ENCODE measurements at regions not wholly inside any gene's neighbourhood (a gene's known extent, or its start where the extent isn't known, plus 50 kb on each side); places are given as distances from the start of the nearest gene placed in this dataset.

- TF ChIP-seq, protein P1, sequence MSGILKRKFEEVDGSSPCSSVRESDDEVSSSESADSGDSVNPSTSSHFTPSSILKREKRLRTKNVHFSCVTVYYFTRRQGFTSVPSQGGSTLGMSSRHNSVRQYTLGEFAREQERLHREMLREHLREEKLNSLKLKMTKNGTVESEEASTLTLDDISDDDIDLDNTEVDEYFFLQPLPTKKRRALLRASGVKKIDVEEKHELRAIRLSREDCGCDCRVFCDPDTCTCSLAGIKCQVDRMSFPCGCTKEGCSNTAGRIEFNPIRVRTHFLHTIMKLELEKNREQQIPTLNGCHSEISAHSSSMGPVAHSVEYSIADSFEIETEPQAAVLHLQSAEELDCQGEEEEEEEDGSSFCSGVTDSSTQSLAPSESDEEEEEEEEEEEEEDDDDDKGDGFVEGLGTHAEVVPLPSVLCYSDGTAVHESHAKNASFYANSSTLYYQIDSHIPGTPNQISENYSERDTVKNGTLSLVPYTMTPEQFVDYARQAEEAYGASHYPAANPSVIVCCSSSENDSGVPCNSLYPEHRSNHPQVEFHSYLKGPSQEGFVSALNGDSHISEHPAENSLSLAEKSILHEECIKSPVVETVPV (CRISPR knock-in tag; IDR thresholded peaks at IDR 0.05), result no peak
Measured at GRCh38 chr13:63516124-63516523, 2100.5 kb upstream of the PCDH20 start (continued).

DNA sequence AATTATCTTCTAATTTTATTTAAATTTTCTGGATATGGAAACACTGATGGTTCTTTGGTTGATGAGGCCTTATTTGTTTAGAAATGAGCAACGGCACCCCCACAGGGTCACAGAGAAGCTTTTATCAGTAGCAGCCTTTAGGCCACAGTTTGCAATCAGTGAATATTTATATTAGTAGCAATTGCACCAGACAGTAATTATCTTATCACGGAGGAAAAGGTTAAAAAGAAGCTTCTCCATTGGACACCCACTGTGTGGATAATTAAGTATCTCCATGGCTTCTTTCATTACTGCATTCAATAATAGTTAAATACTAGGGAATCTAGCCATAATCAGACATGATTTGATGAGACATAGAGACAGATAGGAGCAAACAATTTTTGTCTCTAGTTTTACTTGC, 2099.2 kb upstream of the PCDH20 start:
- TF ChIP-seq, protein P2, sequence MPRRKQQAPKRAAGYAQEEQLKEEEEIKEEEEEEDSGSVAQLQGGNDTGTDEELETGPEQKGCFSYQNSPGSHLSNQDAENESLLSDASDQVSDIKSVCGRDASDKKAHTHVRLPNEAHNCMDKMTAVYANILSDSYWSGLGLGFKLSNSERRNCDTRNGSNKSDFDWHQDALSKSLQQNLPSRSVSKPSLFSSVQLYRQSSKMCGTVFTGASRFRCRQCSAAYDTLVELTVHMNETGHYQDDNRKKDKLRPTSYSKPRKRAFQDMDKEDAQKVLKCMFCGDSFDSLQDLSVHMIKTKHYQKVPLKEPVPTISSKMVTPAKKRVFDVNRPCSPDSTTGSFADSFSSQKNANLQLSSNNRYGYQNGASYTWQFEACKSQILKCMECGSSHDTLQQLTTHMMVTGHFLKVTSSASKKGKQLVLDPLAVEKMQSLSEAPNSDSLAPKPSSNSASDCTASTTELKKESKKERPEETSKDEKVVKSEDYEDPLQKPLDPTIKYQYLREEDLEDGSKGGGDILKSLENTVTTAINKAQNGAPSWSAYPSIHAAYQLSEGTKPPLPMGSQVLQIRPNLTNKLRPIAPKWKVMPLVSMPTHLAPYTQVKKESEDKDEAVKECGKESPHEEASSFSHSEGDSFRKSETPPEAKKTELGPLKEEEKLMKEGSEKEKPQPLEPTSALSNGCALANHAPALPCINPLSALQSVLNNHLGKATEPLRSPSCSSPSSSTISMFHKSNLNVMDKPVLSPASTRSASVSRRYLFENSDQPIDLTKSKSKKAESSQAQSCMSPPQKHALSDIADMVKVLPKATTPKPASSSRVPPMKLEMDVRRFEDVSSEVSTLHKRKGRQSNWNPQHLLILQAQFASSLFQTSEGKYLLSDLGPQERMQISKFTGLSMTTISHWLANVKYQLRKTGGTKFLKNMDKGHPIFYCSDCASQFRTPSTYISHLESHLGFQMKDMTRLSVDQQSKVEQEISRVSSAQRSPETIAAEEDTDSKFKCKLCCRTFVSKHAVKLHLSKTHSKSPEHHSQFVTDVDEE (CRISPR knock-in tag; IDR thresholded peaks at IDR 0.05), result no peak
- no peak for TF ChIP-seq ZFP30 (CRISPR knock-in tag; IDR thresholded peaks at IDR 0.05)
- no peak for TF ChIP-seq RARB (CRISPR knock-in tag; IDR thresholded peaks at IDR 0.05)
- TF ChIP-seq POU6F1 (CRISPR knock-in tag; IDR thresholded peaks at IDR 0.05; ENCODE audit: borderline replicate concordance, low read depth), result no peak
- no peak for TF ChIP-seq ZNF565 (CRISPR knock-in tag; conservative IDR thresholded peaks at IDR 0.05; ENCODE audit: low read depth)
- no peak for TF ChIP-seq TCF4 (CRISPR knock-in tag; IDR thresholded peaks at IDR 0.05; ENCODE audit: borderline replicate concordance)
- no peak for TF ChIP-seq OSR1 (CRISPR knock-in tag; IDR thresholded peaks at IDR 0.05)
- TF ChIP-seq, protein P3, sequence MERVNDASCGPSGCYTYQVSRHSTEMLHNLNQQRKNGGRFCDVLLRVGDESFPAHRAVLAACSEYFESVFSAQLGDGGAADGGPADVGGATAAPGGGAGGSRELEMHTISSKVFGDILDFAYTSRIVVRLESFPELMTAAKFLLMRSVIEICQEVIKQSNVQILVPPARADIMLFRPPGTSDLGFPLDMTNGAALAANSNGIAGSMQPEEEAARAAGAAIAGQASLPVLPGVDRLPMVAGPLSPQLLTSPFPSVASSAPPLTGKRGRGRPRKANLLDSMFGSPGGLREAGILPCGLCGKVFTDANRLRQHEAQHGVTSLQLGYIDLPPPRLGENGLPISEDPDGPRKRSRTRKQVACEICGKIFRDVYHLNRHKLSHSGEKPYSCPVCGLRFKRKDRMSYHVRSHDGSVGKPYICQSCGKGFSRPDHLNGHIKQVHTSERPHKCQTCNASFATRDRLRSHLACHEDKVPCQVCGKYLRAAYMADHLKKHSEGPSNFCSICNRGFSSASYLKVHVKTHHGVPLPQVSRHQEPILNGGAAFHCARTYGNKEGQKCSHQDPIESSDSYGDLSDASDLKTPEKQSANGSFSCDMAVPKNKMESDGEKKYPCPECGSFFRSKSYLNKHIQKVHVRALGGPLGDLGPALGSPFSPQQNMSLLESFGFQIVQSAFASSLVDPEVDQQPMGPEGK (CRISPR knock-in tag; IDR thresholded peaks at IDR 0.05; ENCODE audit: borderline replicate concordance), result no peak
- TF ChIP-seq TOX (CRISPR knock-in tag; IDR thresholded peaks at IDR 0.05; ENCODE audit: borderline replicate concordance), result no peak
- no peak for TF ChIP-seq ZNF70 (CRISPR knock-in tag; IDR thresholded peaks at IDR 0.05)
- TF ChIP-seq ISL1 (CRISPR knock-in tag; IDR thresholded peaks at IDR 0.05), result no peak
- no peak for TF ChIP-seq SNAI2 (CRISPR knock-in tag; IDR thresholded peaks at IDR 0.05)
- no peak for TF ChIP-seq ESRRG (CRISPR knock-in tag; IDR thresholded peaks at IDR 0.05)
- no peak for TF ChIP-seq CREB5 (CRISPR knock-in tag; IDR thresholded peaks at IDR 0.05; ENCODE audit: low read depth)
- TF ChIP-seq ZC3H10 (CRISPR knock-in tag; IDR thresholded peaks at IDR 0.05), result no peak
- TF ChIP-seq BACH2 (CRISPR knock-in tag; IDR thresholded peaks at IDR 0.05; ENCODE audit: borderline replicate concordance), result no peak
- TF ChIP-seq ZFP3 (CRISPR knock-in tag; IDR thresholded peaks at IDR 0.05), result no peak
- TF ChIP-seq GLIS3 (CRISPR knock-in tag; IDR thresholded peaks at IDR 0.05), result no peak
- TF ChIP-seq, protein P1 (CRISPR knock-in tag; IDR thresholded peaks at IDR 0.05), result no peak
- TF ChIP-seq PPARA (CRISPR knock-in tag; IDR thresholded peaks at IDR 0.05; ENCODE audit: borderline replicate concordance), result no peak
- no peak for ATAC-seq

DNA sequence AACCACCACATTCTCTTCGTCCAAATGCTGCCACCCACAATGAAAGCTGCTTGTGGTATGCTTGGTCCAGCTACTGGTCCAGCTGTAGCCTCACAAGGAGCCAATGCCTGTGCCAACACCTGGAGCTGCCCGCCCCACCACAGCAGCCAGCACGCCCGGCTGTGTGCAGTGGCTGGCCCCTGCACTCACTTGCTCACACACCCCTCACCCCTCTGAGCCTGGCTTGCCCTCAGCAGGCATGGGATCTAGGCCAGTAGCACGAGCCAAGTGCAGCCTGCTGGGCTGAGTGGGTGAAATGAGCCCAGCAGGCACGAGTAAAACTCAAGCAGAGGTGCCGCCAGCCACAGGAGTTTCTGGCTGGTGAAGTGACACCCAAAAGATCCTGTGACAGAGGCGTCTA, 2096.4 kb upstream of the PCDH20 start:
- ATAC-seq, result no peak
- TF ChIP-seq PPARA (CRISPR knock-in tag; IDR thresholded peaks at IDR 0.05; ENCODE audit: borderline replicate concordance) (no peak), ZC3H10 (CRISPR knock-in tag; IDR thresholded peaks at IDR 0.05) (no peak), POU6F1 (CRISPR knock-in tag; IDR thresholded peaks at IDR 0.05; ENCODE audit: borderline replicate concordance, low read depth) (no peak), TCF4 (CRISPR knock-in tag; IDR thresholded peaks at IDR 0.05; ENCODE audit: borderline replicate concordance) (no peak), BACH2 (CRISPR knock-in tag; IDR thresholded peaks at IDR 0.05; ENCODE audit: borderline replicate concordance) (no peak)
- TF ChIP-seq, protein P1 (CRISPR knock-in tag; IDR thresholded peaks at IDR 0.05), result no peak
- TF ChIP-seq, protein P3 (CRISPR knock-in tag; IDR thresholded peaks at IDR 0.05; ENCODE audit: borderline replicate concordance), result no peak
